ENCODE measurements at regions not wholly inside any gene's neighbourhood (a gene's known extent, or its start where the extent isn't known, plus 50 kb on each side); places are given as distances from the start of the nearest gene placed in this dataset.

GRCh38 chr10:131820626-131821025 lies 80.2 kb upstream of the PPP2R2D start:
- no peak for TF ChIP-seq PCBP1 (IDR thresholded peaks at IDR 0.05; ENCODE audit: borderline replicate concordance, low read depth, low read length)
- TF ChIP-seq ZNF33A (CRISPR knock-in tag; IDR thresholded peaks at IDR 0.05; ENCODE audit: borderline replicate concordance), result no peak
- no peak for TF ChIP-seq ZNF615 (CRISPR knock-in tag; IDR thresholded peaks at IDR 0.05; ENCODE audit: borderline replicate concordance)
- no peak for TF ChIP-seq RXRA (CRISPR knock-in tag; IDR thresholded peaks at IDR 0.05)
- no peak for TF ChIP-seq ARNT (IDR thresholded peaks at IDR 0.05)
- no peak for TF ChIP-seq EZH2 (conservative IDR thresholded peaks at IDR 0.05; ENCODE audit: low read depth, low read length)
- TF ChIP-seq, protein P1, sequence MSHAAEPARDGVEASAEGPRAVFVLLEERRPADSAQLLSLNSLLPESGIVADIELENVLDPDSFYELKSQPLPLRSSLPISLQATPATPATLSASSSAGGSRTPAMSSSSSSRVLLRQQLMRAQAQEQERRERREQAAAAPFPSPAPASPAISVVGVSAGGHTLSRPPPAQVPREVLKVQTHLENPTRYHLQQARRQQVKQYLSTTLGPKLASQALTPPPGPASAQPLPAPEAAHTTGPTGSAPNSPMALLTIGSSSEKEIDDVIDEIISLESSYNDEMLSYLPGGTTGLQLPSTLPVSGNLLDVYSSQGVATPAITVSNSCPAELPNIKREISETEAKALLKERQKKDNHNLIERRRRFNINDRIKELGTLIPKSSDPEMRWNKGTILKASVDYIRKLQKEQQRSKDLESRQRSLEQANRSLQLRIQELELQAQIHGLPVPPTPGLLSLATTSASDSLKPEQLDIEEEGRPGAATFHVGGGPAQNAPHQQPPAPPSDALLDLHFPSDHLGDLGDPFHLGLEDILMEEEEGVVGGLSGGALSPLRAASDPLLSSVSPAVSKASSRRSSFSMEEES (CRISPR knock-in tag; IDR thresholded peaks at IDR 0.05), result no peak
- no peak for TF ChIP-seq MIXL1 (CRISPR knock-in tag; IDR thresholded peaks at IDR 0.05)
- no peak for TF ChIP-seq RAD51 (IDR thresholded peaks at IDR 0.05; ENCODE audit: borderline replicate concordance)
